C4-2B (cell line): ENCODE measurements at regions not wholly inside any gene's neighbourhood (a gene's known extent, or its start where the extent isn't known, plus 50 kb on each side); places are given as distances from the start of the nearest gene placed in this dataset.

Experiments
- ZFX ChIP-seq: fragments of 450-650 bp; IDR thresholded peaks from 2 replicates; pipeline ENCODE4 v1.6.1; 2017
- TF ChIP-seq, protein P1 (sequence below): fragments of 450-650 bp; conservative IDR thresholded peaks from 2 replicates; pipeline ENCODE4 v1.5.1; 2017; ENCODE audit warnings: mild to moderate bottlenecking

DNA sequence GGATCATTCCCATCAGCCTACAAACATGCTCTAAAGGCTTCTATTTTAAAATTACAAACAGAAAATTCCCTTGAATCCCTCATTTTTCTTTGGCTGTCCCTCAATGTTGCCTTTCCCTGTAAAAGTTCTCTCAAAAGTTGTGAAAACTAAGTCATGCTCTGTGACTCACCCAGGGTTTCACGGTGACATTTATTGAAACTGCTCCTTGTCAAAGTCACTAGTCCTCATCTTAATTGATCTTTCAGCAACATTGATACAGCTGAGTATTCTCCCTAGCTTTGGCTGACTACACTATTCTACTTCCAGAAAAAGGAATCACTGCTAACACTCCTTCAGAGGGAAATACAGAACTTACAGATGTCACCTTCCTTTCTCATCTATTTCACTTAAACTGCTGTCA is 65.7 kb downstream of the ASCL4 start:
- TF ChIP-seq, protein P1, sequence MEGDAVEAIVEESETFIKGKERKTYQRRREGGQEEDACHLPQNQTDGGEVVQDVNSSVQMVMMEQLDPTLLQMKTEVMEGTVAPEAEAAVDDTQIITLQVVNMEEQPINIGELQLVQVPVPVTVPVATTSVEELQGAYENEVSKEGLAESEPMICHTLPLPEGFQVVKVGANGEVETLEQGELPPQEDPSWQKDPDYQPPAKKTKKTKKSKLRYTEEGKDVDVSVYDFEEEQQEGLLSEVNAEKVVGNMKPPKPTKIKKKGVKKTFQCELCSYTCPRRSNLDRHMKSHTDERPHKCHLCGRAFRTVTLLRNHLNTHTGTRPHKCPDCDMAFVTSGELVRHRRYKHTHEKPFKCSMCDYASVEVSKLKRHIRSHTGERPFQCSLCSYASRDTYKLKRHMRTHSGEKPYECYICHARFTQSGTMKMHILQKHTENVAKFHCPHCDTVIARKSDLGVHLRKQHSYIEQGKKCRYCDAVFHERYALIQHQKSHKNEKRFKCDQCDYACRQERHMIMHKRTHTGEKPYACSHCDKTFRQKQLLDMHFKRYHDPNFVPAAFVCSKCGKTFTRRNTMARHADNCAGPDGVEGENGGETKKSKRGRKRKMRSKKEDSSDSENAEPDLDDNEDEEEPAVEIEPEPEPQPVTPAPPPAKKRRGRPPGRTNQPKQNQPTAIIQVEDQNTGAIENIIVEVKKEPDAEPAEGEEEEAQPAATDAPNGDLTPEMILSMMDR, result no peak
- no peak for TF ChIP-seq ZFX
